OCI-LY7 (cell line): ENCODE measurements at regions not wholly inside any gene's neighbourhood (a gene's known extent, or its start where the extent isn't known, plus 50 kb on each side); places are given as distances from the start of the nearest gene placed in this dataset.

Experiments
- CTCF ChIP-seq: fragments of 200-600 bp; sonication (generic); conservative IDR thresholded peaks from 2 replicates; pipeline ENCODE4 v1.5.1; 2014; ENCODE audit warnings: mild to moderate bottlenecking, antibody characterized with exemption, low read length, moderate library complexity, mixed read lengths
- EZH2phosphoT487 ChIP-seq: fragments of 200-600 bp; sonication (generic); IDR thresholded peaks from 2 replicates; pipeline ENCODE4 v1.6.1; 2018; ENCODE audit warnings: low read depth, borderline replicate concordance, mild to moderate bottlenecking, mixed run types, antibody characterized with exemption, low read length, moderate library complexity, mixed read lengths

- TF ChIP-seq CTCF (peak; percentile 71), EZH2phosphoT487 (no peak)
Measured at GRCh38 chr7:108875139-108875538, 305.5 kb downstream of the DNAJB9 start.
